Keratinocyte (primary cell): ENCODE measurements at regions not wholly inside any gene's neighbourhood (a gene's known extent, or its start where the extent isn't known, plus 50 kb on each side); places are given as distances from the start of the nearest gene placed in this dataset.

ENCODE experiments used
- CTCF ChIP-seq, 3 experiments: IDR thresholded peaks in 1 of 3; conservative IDR thresholded peaks in 1 of 3; optimal IDR thresholded peaks in 1 of 3; 2 replicates in 2 of 3; 3 replicates in 1 of 3; pipeline versions ENCODE3 to v1.5.1; 2011; ENCODE audit warnings: low read length in 3 of 3, mild to moderate bottlenecking in 3 of 3, moderate library complexity in 2 of 3, control low read depth in 1 of 3, inconsistent platforms in 1 of 3; ENCODE audit not compliant: insufficient read depth in 2 of 3; ENCODE audit errors: extremely low read depth in 1 of 3
- EZH2 ChIP-seq: IDR thresholded peaks from one replicate; pipeline ENCODE4 v1.6.1; 2012; ENCODE audit warnings: inconsistent platforms, mild to moderate bottlenecking, low read length, moderate library complexity

GRCh38 chr5:26543987-26544386 is 494.4 kb downstream of the CDH9 start:
- no peak for TF ChIP-seq CTCF (optimal IDR thresholded peaks at IDR 0.05 in 1 of 3, IDR thresholded peaks at IDR 0.05 in 1 of 3, conservative IDR thresholded peaks at IDR 0.05 in 1 of 3; ENCODE audit: extremely low read depth in 1 of 3, insufficient read depth in 2 of 3, low read length in 3 of 3)
- no peak for TF ChIP-seq EZH2
